Left kidney (tissue), 1 donor: ENCODE measurements at regions not wholly inside any gene's neighbourhood (a gene's known extent, or its start where the extent isn't known, plus 50 kb on each side); places are given as distances from the start of the nearest gene placed in this dataset.
"Not testable (repeated sequence)": the region's sequence is repeated elsewhere in the genome, so short reads cannot be mapped to it uniquely, and the experiment has no call there.

Source experiments
- DNase-seq: peaks from one replicate; pipeline ENCODE4 v3.0.0-alpha.2; 2013

DNA sequence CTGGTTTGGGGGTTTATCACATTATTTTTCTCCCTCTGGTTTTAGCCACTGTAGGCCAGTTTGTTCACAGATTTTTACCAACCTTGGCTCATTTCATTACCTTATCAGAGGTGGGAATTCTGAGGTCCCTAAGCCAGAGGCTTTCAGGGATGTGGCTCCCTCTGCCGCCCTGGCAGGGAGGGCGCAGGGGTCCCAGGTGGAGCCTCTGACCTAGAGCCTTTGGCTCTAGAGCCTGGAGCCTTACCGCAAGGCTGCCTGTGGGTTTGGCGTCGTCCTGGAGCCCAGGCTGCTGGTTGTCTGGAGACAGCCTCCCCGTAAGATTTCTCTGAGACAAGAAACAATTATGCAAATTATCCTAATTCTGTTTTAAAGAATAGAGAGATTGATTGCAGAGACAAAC, 188.0 kb downstream of the LMLN start:
- not testable (repeated sequence) for DNase-seq

DNA sequence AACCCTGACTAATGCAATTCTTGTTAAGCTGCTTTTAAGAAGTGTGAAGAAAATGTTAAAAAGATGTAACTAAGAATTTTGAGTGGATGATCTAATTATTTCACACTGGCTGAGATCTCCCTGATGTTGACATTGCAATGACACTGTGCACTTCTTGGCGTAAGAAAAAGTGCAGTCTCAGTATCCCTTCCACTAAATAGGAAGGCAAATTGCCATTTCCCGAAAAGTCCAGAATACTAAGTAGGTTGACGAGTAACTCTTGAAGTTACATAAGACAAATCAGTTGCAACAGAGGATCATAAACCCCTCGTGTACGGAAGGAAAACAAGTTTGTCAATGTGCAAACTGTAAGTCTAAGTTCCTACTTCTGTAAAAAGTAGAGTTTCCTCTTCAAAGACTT, 189.9 kb downstream of the LMLN start:
- not testable (repeated sequence) for DNase-seq

DNA sequence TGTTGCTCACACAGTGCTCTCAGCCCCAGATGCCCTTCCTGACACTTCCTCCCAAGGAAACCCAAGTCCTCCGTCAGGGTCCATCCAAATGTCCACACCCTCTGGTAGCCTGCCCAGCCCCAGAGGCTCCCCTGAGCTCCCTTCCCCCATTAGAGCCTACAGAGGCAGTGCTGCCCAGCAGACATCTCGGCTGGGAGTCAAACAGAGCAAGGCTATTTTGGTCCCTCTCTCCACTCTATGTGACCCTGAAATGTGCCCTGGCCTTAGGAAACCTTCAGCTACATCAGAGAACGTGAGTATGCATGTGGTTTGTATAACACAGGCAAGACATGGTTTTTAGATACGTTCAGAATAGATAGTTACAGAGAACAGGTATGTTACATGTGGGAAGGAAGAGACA, 191.8 kb downstream of the LMLN start:
- DNase-seq, result not testable (repeated sequence)

DNA sequence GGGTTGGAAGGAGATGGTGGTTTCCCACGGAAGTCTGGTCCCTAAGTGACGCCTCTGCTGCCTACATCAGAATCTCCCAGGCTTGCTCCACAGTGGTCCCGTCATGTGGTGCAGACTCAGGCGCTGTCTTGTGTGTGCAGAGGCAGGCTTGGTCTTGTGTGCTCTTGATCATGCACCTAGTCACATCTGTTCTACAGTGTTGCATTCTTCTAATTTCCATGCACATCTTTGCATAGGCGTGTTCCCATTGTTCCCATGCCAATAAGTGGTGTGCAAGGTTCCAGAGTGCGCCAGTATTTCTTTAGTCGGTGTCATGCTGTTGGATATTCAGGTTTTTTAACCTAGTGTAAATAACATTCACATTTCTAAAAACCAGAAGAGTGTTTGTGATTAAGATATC, 195.8 kb downstream of the LMLN start:
- DNase-seq, result not testable (repeated sequence)

DNA sequence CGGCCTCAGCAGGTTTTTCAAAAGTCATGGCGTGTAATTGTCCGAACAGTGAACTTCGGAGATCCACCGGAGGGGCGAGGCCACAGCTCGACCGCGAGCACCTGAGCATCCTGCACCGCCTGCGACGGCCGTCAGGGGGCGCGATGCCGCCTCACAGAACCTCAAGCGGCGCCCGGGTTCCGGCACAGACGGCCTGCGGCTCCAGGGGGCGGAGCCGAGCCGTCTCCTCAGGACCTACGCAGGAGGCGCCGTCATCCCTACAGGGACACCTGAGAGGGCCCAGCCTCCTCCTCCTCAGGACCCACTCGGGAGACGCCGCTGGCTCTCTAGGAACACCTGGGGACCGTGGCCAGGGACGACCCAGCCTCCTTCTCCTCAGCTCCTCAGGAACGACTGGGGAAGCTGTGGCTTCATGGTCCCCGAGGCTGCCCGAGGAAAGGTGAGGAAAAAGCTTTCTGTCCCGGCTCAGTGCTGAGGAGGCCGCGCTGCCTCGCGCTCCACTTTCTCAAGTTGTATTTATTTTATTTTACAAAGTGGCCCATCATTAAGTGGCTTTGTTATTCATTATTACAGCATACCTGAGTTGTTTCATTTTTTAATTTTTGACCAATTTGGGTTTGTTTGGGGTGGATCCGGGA, 197.3 kb downstream of the LMLN start:
- DNase-seq, result not testable (repeated sequence)

DNA sequence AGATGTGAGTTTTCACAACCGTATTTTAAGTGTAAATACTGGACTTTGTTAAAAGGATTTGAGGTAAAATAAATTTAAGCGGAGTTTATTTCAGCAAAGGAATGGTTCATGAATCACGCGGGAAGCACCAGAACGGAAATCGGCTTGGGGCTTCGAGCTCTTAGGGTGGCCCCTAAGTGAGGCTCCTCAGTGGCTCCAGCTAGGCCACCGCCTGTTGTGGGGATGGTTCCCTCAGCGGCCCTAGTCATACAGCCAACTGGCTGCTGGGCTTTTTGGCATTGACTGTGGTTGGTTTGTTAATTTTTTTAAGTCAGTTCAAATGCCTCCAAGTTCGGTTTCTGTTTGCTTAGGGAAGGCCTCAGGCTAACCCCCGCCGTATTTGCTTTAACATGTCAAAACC, 198.0 kb downstream of the LMLN start:
- not testable (repeated sequence) for DNase-seq

DNA sequence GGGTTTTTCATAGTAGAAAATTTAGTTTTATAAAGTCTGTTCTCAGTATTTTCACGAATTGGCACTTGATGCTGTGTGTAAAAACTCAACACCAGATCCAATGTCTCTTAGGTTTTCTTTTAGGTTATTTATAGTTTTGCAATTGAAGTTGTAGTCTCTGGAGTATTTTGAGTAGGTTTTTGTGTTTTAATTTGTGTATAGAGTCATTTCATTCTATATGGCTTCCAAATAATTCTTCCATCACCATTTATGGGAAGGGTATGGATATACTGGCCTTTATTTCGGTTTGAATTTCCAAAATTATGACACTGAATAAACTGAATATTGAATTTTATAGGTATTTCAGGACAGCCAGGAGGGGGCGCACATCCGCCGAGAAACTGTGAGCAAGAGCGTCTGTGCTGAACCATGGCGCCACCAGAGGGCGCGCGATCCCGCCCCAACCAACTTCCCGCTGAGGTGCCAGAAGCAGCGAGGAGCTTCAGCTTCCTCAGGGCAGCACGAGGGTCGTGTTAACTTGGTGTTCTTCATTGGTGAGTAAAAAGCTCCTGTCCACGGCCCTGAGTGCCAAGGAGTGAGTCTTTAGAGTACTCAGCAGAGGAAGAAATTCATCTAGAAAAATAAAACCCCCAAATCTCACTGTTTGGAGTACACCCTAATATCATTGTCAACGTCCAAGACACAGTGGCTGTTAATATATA, 207.5 kb downstream of the LMLN start:
- not testable (repeated sequence) for DNase-seq

DNA sequence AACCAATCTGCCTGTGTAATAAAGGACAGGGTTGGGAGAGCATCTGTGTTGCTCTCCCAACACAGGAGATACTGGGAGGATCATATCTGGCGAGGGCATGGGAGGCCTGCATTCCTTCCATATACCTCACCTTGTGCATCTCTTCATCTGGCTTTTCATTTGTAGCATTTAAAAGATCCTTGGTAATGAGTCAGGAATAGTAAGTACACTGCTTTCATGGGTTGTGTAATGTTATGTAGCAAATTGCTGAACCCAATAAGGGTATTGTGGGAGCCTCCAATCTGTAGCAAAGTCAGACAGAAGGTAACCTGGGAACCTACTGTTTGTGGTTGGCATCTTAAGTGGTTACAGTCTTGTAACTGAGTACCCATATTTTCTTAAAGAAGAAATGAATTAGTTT, 210.8 kb downstream of the LMLN start:
- not testable (repeated sequence) for DNase-seq

DNA sequence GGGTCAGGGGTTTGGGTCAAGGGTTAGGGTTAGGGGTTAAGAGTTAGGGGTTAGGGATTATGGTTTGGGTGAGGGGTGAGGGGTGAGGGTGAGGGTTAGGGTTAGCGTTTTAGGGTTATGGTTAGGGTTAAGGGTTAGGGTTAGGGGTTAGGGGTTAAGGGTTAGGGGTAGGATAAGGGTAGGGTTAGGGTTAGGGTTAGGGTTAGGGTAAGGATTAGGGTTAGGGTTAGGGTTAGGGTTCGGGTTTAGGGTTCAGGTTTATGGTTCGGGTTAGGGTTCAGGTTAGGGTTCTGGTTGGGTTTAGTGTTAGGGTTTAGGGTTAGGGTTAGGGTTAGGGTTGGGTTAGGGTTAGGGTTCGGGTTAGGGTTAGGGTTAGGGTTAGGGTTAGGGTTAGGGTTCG, 213.1 kb downstream of the LMLN start:
- DNase-seq, result not testable (repeated sequence)

DNA sequence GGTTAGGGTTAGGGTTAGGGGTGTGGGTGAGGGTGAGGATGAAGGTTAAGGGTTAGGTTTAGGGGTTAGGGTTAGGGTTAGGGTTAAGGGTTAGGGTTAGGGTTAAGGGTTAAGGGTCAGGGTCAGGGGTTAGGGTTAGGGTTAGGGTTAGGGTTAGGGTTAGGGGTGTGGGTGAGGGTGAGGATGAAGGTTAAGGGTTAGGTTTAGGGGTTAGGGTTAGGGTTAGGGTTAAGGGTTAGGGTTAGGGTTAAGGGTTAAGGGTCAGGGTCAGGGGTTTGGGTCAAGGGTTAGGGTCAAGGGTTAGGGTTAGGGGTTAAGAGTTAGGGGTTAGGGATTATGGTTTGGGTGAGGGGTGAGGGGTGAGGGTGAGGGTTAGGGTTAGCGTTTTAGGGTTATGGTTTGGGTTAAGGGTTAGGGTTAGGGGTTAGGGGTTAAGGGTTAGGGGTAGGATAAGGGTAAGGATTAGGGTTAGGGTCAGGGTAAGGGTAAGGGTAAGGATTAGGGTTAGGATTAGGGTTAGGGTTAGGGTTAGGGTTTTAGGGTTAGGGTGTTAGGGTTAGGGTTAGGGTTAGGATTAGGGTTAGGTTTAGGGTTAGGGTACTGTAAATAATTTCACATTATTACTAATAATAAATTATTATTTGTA, 214.0 kb downstream of the LMLN start:
- not testable (repeated sequence) for DNase-seq
